Activated CD8-positive, alpha-beta memory T cell treated with anti-CD3 and anti-CD28 coated beads for 48 hours (primary cell): ENCODE measurements at regions not wholly inside any gene's neighbourhood (a gene's known extent, or its start where the extent isn't known, plus 50 kb on each side); places are given as distances from the start of the nearest gene placed in this dataset.

Experiments
- DNase-seq, 3 experiments: peaks; one replicate each; pipeline ENCODE4 v3.0.0-alpha.2; 2020; ENCODE audit warnings: low read depth in 2 of 3, low spot score in 2 of 3

DNA sequence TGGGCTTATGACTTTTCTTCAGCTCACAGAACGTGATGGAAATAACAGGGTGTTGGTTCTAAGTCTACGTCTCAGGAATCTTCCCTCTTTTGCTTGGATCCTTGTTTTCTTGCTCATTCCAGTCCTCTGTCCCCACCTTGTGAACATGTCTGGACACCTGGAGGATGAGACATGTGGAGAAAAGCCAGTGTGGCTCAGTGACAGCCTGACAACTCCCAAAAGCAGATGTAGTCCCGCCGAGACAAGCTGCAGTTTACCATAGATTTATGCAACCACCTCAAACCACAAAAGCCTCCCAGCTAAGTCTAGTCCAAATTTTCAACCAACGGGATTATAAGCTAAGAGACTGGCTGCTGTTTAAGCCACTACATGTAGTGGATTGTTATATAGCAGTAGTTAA, 476.1 kb downstream of the SH2D4B start:
- DNase-seq: no peak

DNA sequence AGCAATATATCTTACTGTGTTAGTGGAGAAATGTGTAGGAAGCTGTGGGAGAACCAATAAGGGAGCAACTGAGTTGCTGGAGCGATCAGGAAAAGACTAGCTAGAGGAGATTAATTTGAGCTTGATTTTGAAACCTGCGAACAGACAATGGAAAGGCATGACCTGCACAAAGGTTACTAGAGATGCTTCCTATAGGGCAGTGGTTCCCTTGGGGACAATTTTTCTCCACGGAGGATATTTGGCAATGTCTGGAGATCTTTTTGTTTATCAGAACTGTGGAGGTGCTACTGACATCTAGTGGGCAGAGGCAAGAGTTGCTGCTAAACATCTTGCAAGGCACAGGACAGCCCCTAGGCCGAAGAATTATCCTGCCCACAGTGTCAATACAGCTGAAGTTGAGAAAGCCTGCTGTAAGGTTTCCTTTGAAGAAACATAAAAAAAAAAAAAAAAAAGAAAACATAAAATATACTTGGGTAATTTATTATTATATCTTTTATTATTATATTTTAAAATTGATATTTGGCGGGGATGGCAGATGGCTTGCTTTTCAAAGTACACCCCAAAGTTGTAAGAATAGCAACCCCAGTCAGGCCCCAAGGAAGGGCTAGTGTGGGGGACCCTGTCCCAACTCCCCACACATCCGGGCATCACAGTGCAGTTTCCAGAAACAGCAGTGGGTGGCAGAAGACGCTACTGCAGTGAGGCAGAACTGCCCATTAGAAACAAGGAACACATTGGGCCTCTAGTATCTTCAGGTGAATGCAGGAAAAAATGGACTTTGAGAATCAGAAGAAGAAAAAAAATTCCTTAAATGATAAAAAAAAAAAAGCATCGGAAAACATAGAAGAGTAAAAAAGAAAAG, 481.6 kb downstream of the SH2D4B start:
- DNase-seq: no peak

DNA sequence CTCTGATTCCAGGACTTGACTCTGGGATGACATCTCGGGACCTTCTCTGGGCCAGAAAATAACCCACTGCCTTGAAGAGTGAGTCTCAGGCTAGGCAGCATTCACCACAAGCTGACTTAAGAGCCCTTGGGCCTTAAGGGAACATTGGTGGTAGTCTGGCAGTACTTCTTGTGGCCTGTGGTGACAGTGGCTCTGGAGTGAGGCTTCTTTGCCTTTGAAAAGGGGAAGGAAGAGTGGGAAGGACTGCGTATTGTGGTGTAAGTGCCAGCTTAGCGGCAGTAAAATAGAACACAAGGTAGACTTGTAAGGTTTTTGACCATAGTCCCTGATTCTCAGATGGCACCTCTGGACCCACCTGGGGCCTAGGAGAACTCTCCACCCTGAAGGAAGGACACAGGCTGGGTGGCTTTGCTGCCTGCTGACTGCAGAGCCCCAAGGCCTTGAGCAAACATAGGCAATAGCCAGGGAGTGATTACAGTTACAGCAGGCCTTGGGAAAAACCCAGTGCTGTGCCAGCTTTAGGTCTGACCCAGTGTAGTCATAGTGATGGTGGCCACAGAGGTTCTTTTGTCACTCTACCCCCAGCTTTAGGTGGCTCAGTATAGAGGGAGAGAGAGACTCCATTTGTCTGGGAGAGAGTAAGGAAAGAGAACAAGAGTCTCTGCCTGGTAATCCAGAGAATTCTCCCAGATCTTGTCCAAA, 483.9 kb downstream of the SH2D4B start:
- no peak for DNase-seq

DNA sequence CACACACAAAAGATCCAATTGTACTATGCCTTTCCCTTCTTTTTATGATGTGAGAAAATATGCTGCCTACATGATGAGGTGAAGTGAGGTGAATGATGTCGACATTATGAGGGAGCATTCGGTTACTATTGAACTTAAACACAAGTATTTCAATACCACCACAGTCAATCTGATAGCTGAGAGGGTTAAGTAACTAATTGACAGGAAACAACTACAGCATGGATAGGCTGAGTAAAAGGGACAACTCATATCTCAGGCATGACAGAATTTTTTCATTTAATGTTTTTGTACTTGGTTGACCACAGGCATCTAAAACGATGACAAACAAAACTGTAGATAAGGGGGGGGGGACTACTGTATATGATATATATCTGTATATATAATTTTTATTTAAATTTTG, 488.9 kb downstream of the SH2D4B start:
- no peak for DNase-seq

DNA sequence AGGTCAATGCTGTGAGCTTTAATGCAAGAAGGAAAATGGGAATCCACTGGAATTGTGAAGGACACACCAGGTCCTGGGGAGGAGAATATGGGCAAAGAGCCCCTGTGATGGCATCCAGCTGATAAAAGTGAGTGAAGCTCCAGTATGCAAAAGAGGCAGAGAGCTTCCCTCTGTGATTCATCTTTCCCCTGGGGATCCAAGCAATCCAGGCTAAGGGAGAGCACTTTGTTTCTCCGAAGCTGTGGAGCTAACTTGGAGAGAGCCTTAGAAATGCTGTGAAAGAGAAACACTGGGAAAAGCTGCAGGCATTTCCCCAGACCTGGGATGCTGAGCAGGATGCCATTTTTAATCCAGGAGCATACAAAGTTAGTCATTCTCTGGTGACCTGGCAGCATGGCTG, 489.5 kb downstream of the SH2D4B start:
- DNase-seq: no peak

DNA sequence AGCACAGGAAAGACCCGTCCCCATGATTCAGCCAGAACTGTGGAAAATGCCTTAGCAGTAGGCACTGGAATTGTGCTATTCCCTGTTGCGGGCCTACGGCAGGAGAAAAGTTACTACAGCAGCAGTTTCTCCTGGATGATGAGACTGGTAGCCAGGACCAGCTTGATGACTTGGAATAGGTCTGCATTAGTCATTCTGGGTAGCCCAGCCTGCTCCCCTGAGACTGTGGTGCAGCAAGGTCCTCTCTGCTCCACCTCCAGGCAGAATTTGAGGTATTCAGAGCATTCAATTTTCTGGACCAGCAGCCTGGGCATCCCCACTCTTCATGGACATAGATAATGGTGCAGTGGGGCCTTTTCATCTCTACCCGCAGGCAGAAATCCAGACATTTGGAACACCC, 490.0 kb downstream of the SH2D4B start:
- no peak for DNase-seq

DNA sequence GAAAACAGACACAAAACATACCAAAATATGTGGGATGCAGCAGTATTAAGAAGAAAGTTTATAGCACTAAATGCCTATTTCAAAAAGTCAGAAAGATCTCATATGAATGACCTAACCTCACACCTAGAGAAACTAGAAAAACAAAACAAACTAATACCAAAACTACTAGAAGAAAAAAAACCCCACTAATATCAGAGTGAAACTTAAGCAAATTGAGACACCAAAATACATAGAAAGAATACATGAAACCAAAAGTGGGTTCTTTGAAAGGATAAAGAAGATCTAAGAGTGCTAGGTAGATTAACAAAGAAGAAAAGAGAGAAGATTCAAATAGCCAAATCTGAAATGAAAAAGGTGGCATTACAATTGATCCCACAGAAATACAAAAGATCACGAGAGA, 494.1 kb downstream of the SH2D4B start:
- no peak for DNase-seq

DNA sequence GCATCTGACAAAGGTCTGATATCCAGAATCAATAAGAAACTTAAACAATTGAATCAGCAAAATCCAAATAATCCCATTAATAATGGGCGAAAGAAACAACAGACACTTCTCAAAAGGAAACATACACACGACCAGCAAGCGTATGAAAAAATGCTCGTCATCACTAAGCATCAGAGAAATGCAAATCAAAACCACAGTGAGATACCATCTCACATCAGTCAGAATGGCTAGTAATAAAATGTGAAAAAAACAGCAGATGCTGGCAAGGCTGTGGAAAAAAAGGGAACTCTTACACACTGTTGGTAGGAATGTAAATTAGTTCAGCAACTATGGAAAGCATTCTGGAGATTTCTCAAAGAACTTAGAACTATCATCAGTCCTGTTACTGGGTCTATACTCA, 496.7 kb downstream of the SH2D4B start:
- no peak for DNase-seq

DNA sequence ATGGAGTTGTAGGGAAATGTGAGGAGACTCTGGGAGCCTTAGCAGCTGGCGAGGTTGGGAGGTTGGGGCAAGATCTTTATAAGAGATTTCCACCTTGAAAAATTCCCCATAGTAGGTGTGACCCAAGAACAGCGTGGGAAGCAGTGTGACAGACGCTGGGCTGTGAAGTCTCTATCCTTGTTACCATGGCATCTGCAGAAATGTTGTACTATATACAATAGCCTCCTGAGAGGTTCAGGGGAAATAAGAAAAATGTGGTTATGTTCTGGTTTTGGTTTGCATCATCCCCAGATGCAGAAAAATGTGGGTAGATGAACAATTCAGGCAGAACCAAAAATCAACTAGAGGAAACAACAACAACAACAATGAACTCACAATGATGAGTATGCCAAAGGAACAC, 498.6 kb downstream of the SH2D4B start:
- DNase-seq: no peak

DNA sequence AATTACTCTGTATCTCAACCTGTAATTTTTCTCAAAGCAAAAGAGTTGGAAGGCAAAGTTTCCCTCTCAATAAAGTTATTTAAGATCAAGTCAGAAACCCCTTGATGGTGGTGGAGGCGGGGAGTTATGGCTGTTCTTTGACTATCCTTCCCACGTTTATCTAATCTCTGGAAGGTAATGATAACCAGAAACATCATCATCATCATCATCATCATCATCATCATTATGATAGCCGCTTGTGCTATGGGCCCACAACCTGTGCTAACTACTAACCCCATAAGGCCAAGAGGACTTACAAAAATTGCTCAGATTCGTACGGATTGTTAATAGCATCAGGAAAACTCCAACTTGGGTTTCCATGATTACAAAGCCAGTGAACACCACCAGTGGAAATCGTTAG, 502.3 kb downstream of the SH2D4B start:
- no peak for DNase-seq

DNA sequence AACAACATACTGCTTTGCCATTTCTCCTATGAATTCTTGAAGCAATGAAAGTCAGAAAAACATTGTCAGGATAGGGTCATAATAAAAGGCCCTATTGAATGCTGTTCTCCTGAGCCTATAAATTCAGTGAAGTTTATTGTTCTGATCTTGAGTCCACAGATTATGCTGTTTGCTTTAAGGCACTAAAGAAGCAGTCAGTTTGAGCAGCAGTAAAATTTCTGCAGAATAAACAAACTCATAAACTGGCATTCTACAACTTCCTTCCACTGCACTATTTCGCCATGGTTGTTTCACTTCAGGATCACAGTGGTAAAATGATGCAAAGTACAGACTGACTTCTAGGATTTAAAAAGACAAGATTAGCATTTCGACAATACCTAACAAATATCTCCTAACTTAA, 503.2 kb downstream of the SH2D4B start:
- no peak for DNase-seq

DNA sequence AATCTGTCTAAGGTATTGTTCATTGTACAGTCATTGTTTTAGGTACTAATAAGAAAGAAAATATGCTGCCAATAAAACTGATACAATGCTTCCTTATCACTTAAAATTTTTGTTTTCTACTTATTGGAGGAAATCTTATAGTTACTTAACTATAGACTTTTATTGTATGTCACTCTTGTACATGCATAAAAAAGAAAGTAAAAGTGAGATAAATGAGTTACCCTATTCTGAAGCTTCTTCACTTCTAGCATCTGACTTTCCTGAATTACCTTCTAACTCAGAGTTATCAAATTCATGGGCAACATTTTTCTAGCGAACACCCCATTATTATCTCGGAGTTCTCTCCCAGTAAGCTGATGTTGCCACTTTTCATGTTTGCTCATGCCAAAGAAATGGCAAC, 504.9 kb downstream of the SH2D4B start:
- DNase-seq: no peak

DNA sequence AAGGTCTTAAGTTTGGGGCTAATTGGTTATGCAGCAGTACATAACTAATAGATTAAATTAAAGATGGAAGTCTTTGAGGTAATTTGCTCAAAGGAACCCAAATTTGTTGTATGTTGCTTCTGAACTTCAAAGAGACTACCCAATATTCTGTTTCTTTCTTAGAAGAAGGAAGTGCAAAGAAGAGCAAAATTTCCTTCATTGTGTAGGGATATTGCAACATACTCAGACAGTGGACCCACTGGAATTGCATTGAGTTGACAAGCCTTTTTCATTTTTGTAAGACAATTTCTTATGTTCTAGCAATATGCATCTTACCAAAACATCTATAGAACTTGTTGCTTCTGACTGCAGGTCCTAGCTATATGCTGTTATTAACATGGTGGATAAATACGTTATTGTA, 527.8 kb downstream of the SH2D4B start:
- no peak for DNase-seq

DNA sequence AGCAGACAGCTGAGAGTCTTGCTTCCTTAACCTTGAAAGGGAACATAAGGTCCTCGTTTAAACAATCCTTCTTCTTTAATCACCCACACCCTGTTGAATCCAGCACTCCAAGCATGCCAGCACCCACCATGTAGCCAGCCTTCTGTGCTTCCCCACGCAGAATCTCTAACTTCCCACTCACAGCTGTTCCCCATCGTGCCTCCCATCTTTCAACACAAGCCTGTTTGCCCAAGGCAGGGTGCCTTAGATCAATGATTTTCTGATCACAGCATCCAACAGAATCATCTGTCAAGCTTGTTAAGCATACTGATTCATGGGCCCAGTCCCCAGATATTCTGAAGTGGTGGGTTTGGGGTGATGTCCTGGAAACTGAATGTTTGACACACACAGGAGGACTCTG, 530.8 kb downstream of the SH2D4B start:
- DNase-seq: no peak

DNA sequence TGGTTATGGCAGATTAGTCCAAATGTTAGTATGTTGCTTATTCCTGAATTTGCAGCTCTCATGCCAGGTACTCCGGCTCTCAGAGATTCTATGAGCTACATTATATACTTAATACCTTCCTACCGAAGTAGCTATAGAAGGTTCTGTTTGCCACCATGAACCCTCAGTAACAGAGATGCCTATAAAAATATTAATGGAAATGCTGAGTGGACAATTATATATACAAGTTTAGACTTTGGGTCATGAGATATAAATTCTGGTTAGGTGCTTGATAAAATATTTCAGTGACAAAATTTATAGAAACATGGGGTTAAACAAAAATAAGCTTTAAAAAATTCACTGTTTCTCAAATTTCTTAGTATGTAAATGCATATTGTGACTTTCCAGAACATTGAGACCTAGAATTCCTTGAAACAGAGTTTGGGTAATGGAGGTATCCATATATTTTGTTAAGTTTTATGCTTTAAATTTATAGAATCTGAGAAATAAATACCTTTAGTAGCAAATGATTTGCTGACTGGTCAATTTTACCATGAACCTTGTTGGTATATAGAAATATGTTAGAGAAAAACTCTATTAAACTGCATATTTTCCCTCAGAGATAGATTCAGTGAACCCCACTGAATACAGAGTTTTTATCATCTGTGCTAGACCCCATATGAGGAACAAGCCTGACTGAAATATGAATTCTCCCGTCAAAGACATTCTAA, 533.5 kb downstream of the SH2D4B start:
- no peak for DNase-seq

DNA sequence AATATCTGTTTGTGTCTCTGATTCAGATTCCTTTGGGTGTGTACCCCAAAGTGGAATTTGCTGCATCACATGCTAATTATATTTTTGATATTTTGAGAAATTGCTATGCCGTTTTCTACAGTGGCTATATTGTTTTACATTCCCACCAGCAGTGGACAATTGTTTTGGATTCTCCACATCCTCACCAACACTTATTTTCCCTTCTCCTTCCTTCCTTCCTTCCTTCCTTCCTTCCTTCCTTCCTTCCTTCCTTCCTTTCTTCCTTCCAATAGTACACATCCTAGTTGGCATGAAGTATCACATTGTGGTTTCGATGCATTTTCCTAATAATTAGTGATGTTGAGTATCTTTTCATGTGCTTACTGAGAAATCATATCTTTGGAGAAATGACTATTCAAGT, 535.5 kb downstream of the SH2D4B start:
- no peak for DNase-seq

DNA sequence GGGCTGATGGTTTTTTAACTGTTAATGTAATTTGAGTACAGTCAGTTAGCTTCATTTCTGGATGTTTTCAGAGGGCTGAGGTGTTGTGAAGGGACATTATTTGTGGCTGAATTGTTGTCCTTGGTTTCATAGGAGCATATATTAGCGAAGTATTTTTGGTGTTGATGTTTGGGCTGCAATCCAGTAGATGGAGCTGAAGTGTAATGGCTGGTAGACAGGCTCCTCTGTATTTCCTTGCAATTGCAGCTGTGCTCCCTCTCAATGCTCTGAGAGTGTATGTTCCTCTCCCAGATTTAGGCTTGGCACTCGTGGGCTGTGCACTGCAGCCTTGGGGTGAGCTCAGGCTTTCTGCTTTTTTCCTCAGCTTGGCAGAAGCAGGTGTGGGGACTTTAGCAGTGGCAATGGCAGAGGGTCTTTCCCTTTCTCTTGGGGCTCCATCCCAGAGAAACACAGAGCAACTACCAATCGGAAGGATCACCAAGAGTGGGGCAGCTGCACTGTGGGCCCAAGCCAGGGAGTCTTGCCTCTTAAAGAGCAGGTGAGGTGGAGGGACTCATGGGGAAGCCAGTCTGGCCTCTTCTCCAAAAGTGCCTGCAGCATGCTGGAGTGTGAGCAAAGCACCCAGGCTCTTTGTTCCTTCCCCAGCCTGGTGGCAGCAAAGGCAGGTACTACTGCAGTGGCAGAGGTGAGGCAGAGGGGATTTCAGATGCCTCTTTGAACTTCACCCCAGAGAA, 544.4 kb downstream of the SH2D4B start:
- no peak for DNase-seq

DNA sequence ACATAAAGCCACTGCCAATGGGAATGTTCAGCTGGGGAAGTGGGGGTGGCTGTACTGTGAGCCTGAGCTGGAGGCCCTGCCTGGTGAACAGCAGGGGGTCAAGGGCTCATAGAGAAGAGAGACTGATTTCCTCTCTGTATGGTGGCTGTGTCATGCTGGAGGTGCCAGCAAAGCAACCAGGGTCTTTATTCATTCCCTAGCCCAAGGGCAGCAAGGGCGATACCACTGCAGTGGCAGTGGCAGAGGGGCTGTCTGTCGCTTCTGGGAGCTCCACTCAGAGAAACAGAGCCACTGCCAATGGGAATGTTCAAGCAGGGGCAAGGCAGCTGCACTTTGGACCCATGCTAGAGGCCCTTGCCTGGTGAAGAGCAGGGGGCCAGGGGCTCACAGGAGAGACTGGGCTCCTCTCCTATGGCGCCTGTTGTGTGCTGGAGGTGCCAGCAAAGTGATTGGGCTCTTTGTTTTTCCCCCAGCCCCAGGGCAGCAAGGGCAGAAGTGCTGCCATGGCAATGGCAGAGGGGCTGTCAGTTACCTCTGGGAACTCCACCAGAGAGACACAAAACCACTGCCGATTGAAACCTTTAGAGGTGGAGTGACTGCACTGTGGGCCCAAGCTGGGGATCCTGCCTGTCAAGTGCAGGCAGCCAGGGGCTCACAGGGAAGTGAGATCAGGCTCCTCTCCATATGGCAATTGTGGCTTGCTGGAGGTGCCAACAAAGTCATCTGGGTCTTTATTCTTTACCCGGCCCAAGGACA, 545.1 kb downstream of the SH2D4B start:
- DNase-seq: no peak

DNA sequence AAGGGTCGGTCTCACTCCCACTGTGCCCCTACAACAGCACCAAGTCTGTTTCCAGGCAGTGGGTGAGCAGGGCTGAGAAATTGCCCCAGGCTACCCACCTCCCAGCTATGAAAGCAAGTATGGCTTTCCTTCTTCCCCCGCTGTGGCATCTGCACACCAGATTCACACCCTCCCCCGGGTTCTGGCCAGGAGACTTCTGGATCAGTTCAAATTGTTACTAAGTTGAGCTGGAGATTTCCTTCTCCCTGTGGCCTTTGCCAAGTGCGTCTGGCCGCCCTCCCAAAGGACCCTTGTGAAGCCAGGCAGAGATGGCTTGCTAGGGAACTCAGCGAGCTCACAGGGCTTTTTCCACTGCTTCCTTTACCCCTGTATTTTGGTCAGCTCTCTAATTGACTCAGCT, 555.4 kb downstream of the SH2D4B start:
- DNase-seq: no peak

DNA sequence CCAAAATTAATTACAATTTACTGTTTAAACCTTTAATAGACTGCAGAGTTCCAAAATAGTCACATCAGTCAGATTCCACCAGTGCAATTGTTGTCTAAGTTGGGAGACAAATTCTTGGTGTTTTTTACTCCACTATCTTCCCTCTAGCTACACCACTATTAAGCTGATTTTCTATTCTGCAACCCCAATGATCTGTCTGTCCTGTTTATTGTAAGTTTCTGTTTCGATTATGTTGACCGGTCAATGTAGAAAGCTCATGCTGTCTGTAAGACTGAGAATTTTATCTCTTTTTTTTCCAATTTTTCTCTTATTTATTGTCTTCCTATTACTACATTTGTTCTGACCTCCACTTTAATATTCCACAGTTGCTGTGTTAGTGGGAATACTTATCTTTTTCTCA, 557.5 kb downstream of the SH2D4B start:
- no peak for DNase-seq

DNA sequence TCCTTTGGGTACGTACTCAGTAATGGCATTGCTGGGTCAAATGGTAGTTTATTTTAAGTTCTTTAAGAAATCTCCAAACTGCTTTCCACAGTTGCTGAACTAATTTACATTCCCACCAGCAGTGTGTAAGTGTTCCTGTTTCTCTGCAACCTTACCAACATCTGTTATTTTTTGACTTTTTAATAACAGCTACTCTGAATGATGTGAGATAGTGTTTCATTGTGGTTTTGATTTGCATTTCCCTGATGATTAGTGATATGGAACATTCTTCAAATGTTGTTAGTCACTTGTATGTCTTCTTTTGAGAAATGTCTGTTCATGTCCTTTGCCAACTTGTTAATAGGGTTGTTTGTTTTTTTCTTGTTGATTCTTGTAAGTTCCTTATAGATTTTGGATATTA, 558.9 kb downstream of the SH2D4B start:
- no peak for DNase-seq
